IMR-90 (cell line): ENCODE measurements at regions not wholly inside any gene's neighbourhood (a gene's known extent, or its start where the extent isn't known, plus 50 kb on each side); places are given as distances from the start of the nearest gene placed in this dataset.
"Not testable (repeated sequence)": the region's sequence is repeated elsewhere in the genome, so short reads cannot be mapped to it uniquely, and the experiment has no call there.

Experiments used
- ATAC-seq: fragments of 200-7000 bp; cut with Tn5 transposase; 2 replicates; pipeline ENCODE4 v1.9.1; 2020; ENCODE audit warnings: low read depth, mild to moderate bottlenecking, moderate library complexity
- BruUV-seq: library from RNA; stranded (reverse); fragments of 400-500 nt; replicated peaks from 2 replicates; lab custom pipeline; 2021; lab: Mats Ljungman, UMichigan
- CTCF ChIA-PET: fragments of 300-600 bp; formaldehyde crosslinking; extraction: SDS; loops from one replicate; lab custom pipeline; 2021; ENCODE audit warnings: antibody characterized with exemption; lab: Yijun Ruan, JAX
- POLR2A ChIA-PET: fragments of 300-600 bp; sonication (Branson Sonifier 250); formaldehyde crosslinking; loops from one replicate; lab custom pipeline; 2022; ENCODE audit warnings: antibody characterized with exemption; ENCODE audit not compliant: unreplicated experiment; lab: Charles Lee
- DNase-seq: peaks from one replicate; pipeline ENCODE4 v3.0.0; 2013
- H2AFZ ChIP-seq: replicated peaks from 2 replicates; pipeline ENCODE3; 2013; ENCODE audit warnings: low read length, mild to moderate bottlenecking; ENCODE audit not compliant: poor library complexity
- H2AK5ac ChIP-seq: 2 replicates; pipeline ENCODE4 v1.6.1; 2013; ENCODE audit warnings: low read depth, low read length, inconsistent platforms
- H2AK9ac ChIP-seq: replicated peaks from 2 replicates; pipeline ENCODE3; 2013; ENCODE audit warnings: mild to moderate bottlenecking, low read depth, low read length, moderate library complexity; ENCODE audit not compliant: poor library complexity
- H2BK120ac ChIP-seq: 2 replicates; pipeline ENCODE4 v1.6.1; 2013; ENCODE audit warnings: low read depth, low read length, inconsistent platforms
- H2BK15ac ChIP-seq: 3 replicates; pipeline ENCODE4 v1.6.1; 2013; ENCODE audit warnings: low read depth, low read length, inconsistent platforms
- H2BK20ac ChIP-seq: 2 replicates; pipeline ENCODE4 v1.6.1; 2013; ENCODE audit warnings: low read depth, mild to moderate bottlenecking, inconsistent platforms, low read length, moderate library complexity
- H2BK5ac ChIP-seq: 2 replicates; pipeline ENCODE4 v1.6.1; 2013; ENCODE audit warnings: mild to moderate bottlenecking, low read depth, low read length, inconsistent platforms; ENCODE audit not compliant: poor library complexity, severe bottlenecking
- H3K14ac ChIP-seq: replicated peaks from 2 replicates; pipeline ENCODE4 v1.6.1; 2013; ENCODE audit warnings: low read depth, low read length, inconsistent platforms
- H3K18ac ChIP-seq: 2 replicates; pipeline ENCODE4 v1.6.1; 2013; ENCODE audit warnings: low read depth, low read length, control low read depth
- H3K23ac ChIP-seq: 2 replicates; pipeline ENCODE4 v1.6.1; 2013; ENCODE audit warnings: low read depth, low read length, inconsistent platforms
- H3K27ac ChIP-seq: 2 replicates; pipeline ENCODE4 v1.5.1; 2013; ENCODE audit warnings: mild to moderate bottlenecking, control low read depth, low read length; ENCODE audit not compliant: insufficient read depth
- H3K27me3 ChIP-seq: 2 replicates; pipeline ENCODE4 v1.6.1; 2013; ENCODE audit warnings: low read length; ENCODE audit not compliant: control insufficient read depth, insufficient read depth
- H3K36me3 ChIP-seq: 2 replicates; pipeline ENCODE4 v1.6.1; 2013; ENCODE audit warnings: low read length, mixed read lengths; ENCODE audit not compliant: control insufficient read depth, insufficient read depth
- H3K4ac ChIP-seq: 2 replicates; pipeline ENCODE4 v1.6.1; 2013; ENCODE audit warnings: low read depth, low read length, inconsistent platforms
- H3K4me1 ChIP-seq: 2 replicates; pipeline ENCODE4 v1.6.1; 2013; ENCODE audit warnings: low read length, mixed read lengths; ENCODE audit not compliant: control insufficient read depth, insufficient read depth
- H3K4me2 ChIP-seq: 2 replicates; pipeline ENCODE4 v1.6.1; 2013; ENCODE audit warnings: low read depth, mild to moderate bottlenecking, control low read depth, low read length, moderate library complexity
- H3K4me3 ChIP-seq: 2 replicates; pipeline ENCODE4 v1.5.1; 2013; ENCODE audit warnings: low read depth, mild to moderate bottlenecking, control low read depth, low read length, moderate library complexity; ENCODE audit not compliant: insufficient read depth
- H3K56ac ChIP-seq: 2 replicates; pipeline ENCODE4 v1.6.1; 2013; ENCODE audit warnings: low read length, inconsistent platforms; ENCODE audit not compliant: insufficient read depth; ENCODE audit errors: extremely low read depth
- H3K79me1 ChIP-seq, 2 experiments: 2 replicates each; pipeline ENCODE4 v1.6.1; 2013; ENCODE audit warnings: low read length in 2 of 2, inconsistent platforms in 1 of 2, low read depth in 1 of 2
- H3K9ac ChIP-seq: 2 replicates; pipeline ENCODE4 v1.6.1; 2013; ENCODE audit warnings: low read depth, low read length, control low read depth
- H3K9me1 ChIP-seq: 2 replicates; pipeline ENCODE4 v1.6.1; 2013; ENCODE audit warnings: low read length, inconsistent platforms; ENCODE audit not compliant: insufficient read depth
- H3K9me3 ChIP-seq: 2 replicates; pipeline ENCODE4 v1.6.1; 2013; ENCODE audit warnings: low read length; ENCODE audit not compliant: control insufficient read depth, insufficient read depth
- H4K20me1 ChIP-seq: 2 replicates; pipeline ENCODE4 v1.6.1; 2013; ENCODE audit warnings: low read length, inconsistent platforms; ENCODE audit not compliant: insufficient read depth
- H4K5ac ChIP-seq: 2 replicates; pipeline ENCODE4 v1.6.1; 2013; ENCODE audit warnings: mild to moderate bottlenecking, low read depth, low read length, control low read depth
- H4K8ac ChIP-seq, 2 experiments: 2 replicates each; pipeline ENCODE4 v1.6.1; 2013; ENCODE audit warnings: low read depth in 2 of 2, low read length in 2 of 2, control low read depth in 1 of 2, inconsistent platforms in 1 of 2
- H4K91ac ChIP-seq: 2 replicates; pipeline ENCODE4 v1.6.1; 2013; ENCODE audit warnings: low read depth, low read length, inconsistent platforms; ENCODE audit not compliant: insufficient read depth
- WGBS, 2 experiments: methylation state at CpG; one replicate each; pipeline versions ENCODE4 v1.1.5 to v1.1.7; 2013; ENCODE audit warnings: missing lambda C conversion rate in 2 of 2; ENCODE audit not compliant: insufficient read length in 1 of 2; ENCODE audit errors: extremely low coverage in 2 of 2; 5-methylcytosine and 5-hydroxymethylcytosine counted together
- dilution Hi-C: fragments of 300-500 bp; cut with HindIII; formaldehyde crosslinking; loops from one replicate; pipeline ENCODE4 v1.14.3; 2018; ENCODE audit warnings: low sequenced_read_pairs; ENCODE audit not compliant: unreplicated experiment
- in situ Hi-C: fragments of 300-500 bp; cut with MboI; formaldehyde crosslinking; loops from 3 replicates; pipeline ENCODE4 v1.14.3; 2019; ENCODE audit warnings: low sequenced_read_pairs, inconsistent platforms, mixed read lengths
- intact Hi-C: fragments of 100-400 bp; cut with micrococcal nuclease; formaldehyde crosslinking; loops from 2 replicates; pipeline ENCODE4 v1.10.0; 2022

DNA sequence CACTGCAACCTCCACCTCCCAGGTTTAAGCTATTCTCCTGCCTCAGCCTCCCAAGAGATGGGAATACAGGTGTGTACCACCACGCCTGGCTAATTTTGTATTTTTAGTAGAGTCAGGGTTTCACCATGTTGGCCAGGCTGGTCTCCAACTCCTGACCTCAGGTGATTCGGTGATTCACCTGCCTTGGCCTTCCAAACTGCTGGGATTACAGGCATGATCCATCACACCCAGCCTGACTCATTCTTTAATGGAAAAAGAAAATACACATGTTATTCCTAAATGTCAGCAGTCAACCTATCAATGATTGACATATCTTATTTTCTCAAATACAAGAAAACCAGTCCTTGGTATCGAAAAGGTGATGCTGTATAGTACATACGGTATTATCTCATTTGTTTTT is 376.2 kb downstream of the CBLN4 start:
- H3K9me3 ChIP-seq = peaks cover 16% of the 10 kb centered on the region
- no CpG with 5 or more reads among the region's 4 CpGs for WGBS, 2 experiments
- in situ Hi-C loops, H2AK5ac ChIP-seq, BruUV-seq, H2AFZ ChIP-seq, H3K79me1 ChIP-seq, H3K9me1 ChIP-seq, H2BK20ac ChIP-seq, H2BK5ac ChIP-seq, POLR2A ChIA-PET, H3K27me3 ChIP-seq, H4K5ac ChIP-seq, H3K4me3 ChIP-seq, H4K20me1 ChIP-seq, H3K56ac ChIP-seq, H3K36me3 ChIP-seq, H3K27ac ChIP-seq, H3K9ac ChIP-seq, dilution Hi-C loops, H3K4me2 ChIP-seq, intact Hi-C loops, H4K91ac ChIP-seq, CTCF ChIA-PET, H3K18ac ChIP-seq, H3K4me1 ChIP-seq, H2AK9ac ChIP-seq, H2BK120ac ChIP-seq, DNase-seq, H3K4ac ChIP-seq, H3K14ac ChIP-seq, H2BK15ac ChIP-seq, ATAC-seq, H3K23ac ChIP-seq, H4K8ac ChIP-seq: not testable (repeated sequence)
